ENCODE measurements at regions not wholly inside any gene's neighbourhood (a gene's known extent, or its start where the extent isn't known, plus 50 kb on each side); places are given as distances from the start of the nearest gene placed in this dataset.
"Not testable (repeated sequence)": the region's sequence is repeated elsewhere in the genome, so short reads cannot be mapped to it uniquely, and the experiment has no call there.

DNA sequence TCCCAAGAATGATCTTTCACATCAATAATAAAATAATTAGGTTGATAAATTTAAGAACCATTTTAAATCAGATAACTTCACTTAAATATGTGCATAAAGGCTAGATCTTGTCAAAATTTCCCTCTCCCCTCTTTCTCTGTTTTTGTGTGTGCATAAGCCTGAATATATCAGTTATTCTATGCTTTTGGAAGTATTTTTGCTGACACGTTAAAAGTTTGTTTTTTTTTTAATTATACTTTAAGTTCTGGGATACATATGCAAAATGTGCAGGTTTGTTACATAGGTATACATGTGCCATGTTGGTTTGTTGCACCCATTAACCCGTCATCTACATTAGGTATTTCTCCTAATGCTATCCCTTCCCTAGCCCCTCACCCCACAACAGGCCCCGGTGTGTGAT, 391.2 kb downstream of the UTRN start:
- H3K27me3 ChIP-seq (replicated peaks); H3K9me3 ChIP-seq (replicated peaks); H3K4me1 ChIP-seq (replicated peaks): not testable (repeated sequence)

DNA sequence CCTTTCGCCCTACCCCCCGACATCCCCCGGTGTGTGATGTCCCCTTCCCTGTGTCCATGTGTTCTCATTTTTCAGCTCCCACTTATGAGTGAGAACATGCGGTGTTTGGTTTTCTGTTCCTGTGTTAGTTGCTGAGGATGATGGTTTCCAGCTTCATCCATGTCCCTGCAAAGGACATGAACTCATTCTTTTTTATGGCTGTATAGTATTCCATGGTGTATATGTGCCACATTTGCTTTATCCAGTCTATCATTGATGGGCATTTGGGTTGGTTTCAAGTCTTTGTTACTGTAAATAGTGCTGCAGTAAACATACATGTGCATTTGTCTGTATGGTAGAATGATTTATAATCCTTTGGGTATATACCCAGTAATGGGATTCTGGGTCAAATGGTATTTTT, 392.1 kb downstream of the UTRN start:
- DNase-seq (ENCODE audit: low read depth in 1 of 2, low spot score in 2 of 2); H3K9me3 ChIP-seq (replicated peaks); H3K36me3 ChIP-seq; H3K4me3 ChIP-seq; H3K4me1 ChIP-seq (replicated peaks); H3K27ac ChIP-seq; H3K27me3 ChIP-seq (replicated peaks): not testable (repeated sequence)

More for the DNA sequence above, 391.2 kb downstream of the UTRN start:
- not testable (repeated sequence) for H3K27ac ChIP-seq; DNase-seq (ENCODE audit: low read depth in 1 of 2, low spot score in 2 of 2); H3K36me3 ChIP-seq; H3K4me3 ChIP-seq

DNA sequence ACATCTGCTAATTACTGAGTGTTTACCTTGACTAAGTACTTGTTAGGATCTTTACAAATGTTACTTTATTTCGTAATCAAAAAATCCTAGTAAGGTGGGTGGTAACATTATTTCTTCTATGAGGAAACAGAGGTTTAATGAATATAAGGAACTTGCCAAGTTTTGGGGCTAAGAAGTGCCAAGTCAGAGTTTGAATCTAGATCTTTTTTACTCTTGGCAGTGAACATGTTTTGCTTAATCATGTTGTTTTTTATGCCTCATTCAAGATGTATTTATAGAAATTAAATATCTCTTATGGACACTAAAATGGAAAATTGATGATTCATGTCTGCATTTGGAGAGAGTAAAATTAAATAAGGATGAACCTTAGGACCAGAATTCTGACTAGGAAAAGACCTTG, 393.7 kb downstream of the UTRN start:
- Histone ChIP-seq H3K27ac (no peak overlapping the region), H3K9me3 (replicated peaks) (no peaks in the 10 kb centered on the region; the same call in 1 of the 2 replicates), H3K36me3 (peaks cover 17% of the 10 kb centered on the region), H3K27me3 (replicated peaks) (no peaks in the 10 kb centered on the region), H3K4me1 (replicated peaks) (no peaks in the 10 kb centered on the region), H3K4me3 (no peak overlapping the region)
- no peak for DNase-seq (ENCODE audit: low read depth in 1 of 2, low spot score in 2 of 2)

DNA sequence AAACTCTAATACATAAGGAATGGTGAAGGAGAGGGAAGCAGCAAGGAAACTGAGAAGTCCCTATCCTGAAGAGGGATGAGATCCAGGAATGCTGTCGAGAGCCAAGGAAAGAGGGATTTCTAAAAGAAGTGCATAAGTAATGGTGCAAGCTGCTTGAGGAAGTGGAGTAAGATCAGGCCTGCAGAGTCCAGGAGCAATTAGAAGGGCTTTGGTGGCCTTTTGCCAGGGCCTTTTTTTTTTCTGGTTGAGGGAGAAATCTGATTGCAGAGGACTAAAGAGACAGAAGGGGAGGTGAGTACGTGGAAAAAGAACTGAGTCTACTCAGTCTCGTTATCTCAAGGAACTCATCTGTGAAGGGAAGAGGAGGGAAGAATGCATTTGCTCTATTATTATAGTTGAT, 396.2 kb downstream of the UTRN start:
- H3K27me3 ChIP-seq (replicated peaks): no peaks in the 10 kb centered on the region
- no peak overlapping the region for H3K27ac ChIP-seq
- no peak for DNase-seq (ENCODE audit: low read depth in 1 of 2, low spot score in 2 of 2)
- H3K4me3 ChIP-seq: no peak overlapping the region
- no peaks in the 10 kb centered on the region for H3K9me3 ChIP-seq (replicated peaks)
- H3K36me3 ChIP-seq: peaks cover 21% of the 10 kb centered on the region
- no peaks in the 10 kb centered on the region for H3K4me1 ChIP-seq (replicated peaks)

GRCh38 chr6:144683216-144684070, 398.3 kb downstream of the UTRN start:
- Histone ChIP-seq H3K27me3 (replicated peaks) (no peaks in the 10 kb centered on the region), H3K27ac (no peak overlapping the region), H3K4me1 (replicated peaks) (no peaks in the 10 kb centered on the region), H3K9me3 (replicated peaks) (no peaks in the 10 kb centered on the region), H3K4me3 (no peak overlapping the region), H3K36me3 (peaks cover 19% of the 10 kb centered on the region)
- no peak for DNase-seq (ENCODE audit: low read depth in 1 of 2, low spot score in 2 of 2)

DNA sequence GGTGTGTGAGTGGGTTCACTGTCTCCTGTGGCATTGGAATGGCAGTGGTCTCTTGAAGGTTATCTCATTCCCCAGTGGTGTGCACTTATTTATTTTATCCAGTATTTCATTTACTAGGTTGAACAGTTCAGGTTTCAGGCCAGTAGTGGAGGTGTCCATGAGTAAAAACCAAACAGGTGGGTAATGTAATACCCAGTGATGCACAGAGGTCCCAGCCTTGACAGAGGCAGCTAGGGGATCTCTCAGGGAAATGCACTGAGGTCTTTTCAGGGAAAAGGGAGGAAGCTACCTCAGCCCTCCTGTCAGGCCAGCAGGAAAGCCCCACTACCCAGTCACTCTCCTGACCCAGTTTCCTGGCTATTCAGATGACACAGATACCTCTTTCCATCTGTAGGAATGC, 403.6 kb downstream of the UTRN start:
- H3K4me1 ChIP-seq (replicated peaks): no peaks in the 10 kb centered on the region
- no peaks in the 10 kb centered on the region for H3K27me3 ChIP-seq (replicated peaks)
- no peak for DNase-seq (ENCODE audit: low read depth in 1 of 2, low spot score in 2 of 2)
- peaks cover 4% of the 10 kb centered on the region; the same call in 1 of the 2 replicates for H3K36me3 ChIP-seq
- H3K27ac ChIP-seq: no peak overlapping the region
- no peak overlapping the region for H3K4me3 ChIP-seq
- H3K9me3 ChIP-seq (replicated peaks): no peaks in the 10 kb centered on the region

- DNase-seq (ENCODE audit: low read depth in 1 of 2, low spot score in 2 of 2): no peak
- no peak overlapping the region for H3K4me3 ChIP-seq
- H3K4me1 ChIP-seq (replicated peaks): no peaks in the 10 kb centered on the region
These were observed 404.4 kb downstream of the UTRN start for GRCh38 chr6:144689503-144690040.

DNA sequence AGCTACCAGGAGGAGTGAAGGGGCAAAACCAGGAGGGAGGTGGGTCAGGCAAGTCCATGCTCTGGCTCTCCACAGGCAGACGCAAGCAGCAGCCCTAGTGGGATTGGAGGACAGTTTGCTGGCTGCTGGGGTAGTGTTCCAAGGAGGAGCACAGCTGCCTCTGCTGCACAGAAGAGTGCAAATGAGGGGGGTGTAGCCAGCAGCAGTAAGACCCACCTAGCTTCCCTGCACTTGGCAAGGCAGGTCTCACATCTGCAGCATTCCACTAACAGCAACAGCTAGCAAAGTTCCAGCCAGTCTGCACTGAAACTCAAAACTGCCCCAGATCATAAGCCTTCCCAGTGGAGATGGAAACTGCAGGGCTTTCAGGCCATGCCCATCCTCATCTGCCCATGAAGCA, 405.0 kb downstream of the UTRN start:
- H3K36me3 ChIP-seq: peaks cover 4% of the 10 kb centered on the region; the same call in 1 of the 2 replicates
- no peaks in the 10 kb centered on the region for H3K4me1 ChIP-seq (replicated peaks)
- H3K27ac ChIP-seq: no peak overlapping the region

More at GRCh38 chr6:144689503-144690040, 404.4 kb downstream of the UTRN start:
- H3K27me3 ChIP-seq (replicated peaks): no peaks in the 10 kb centered on the region
- H3K36me3 ChIP-seq: peaks cover 4% of the 10 kb centered on the region; the same call in 1 of the 2 replicates
- no peak overlapping the region for H3K27ac ChIP-seq
- no peaks in the 10 kb centered on the region for H3K9me3 ChIP-seq (replicated peaks)

GRCh38 chr6:144690666-144691065, 405.5 kb downstream of the UTRN start:
- H3K36me3 ChIP-seq: no peaks in the 10 kb centered on the region
- H3K4me3 ChIP-seq: no peak overlapping the region
- H3K9me3 ChIP-seq (replicated peaks): no peaks in the 10 kb centered on the region
- H3K4me1 ChIP-seq (replicated peaks): no peaks in the 10 kb centered on the region
- no peak for DNase-seq (ENCODE audit: low read depth in 1 of 2, low spot score in 2 of 2)
- no peaks in the 10 kb centered on the region for H3K27me3 ChIP-seq (replicated peaks)
- H3K27ac ChIP-seq: no peak overlapping the region

More for the DNA sequence above, 405.0 kb downstream of the UTRN start:
- H3K4me3 ChIP-seq: no peak overlapping the region
- no peaks in the 10 kb centered on the region for H3K27me3 ChIP-seq (replicated peaks)
- no peak for DNase-seq (ENCODE audit: low read depth in 1 of 2, low spot score in 2 of 2)
- H3K9me3 ChIP-seq (replicated peaks): no peaks in the 10 kb centered on the region

DNA sequence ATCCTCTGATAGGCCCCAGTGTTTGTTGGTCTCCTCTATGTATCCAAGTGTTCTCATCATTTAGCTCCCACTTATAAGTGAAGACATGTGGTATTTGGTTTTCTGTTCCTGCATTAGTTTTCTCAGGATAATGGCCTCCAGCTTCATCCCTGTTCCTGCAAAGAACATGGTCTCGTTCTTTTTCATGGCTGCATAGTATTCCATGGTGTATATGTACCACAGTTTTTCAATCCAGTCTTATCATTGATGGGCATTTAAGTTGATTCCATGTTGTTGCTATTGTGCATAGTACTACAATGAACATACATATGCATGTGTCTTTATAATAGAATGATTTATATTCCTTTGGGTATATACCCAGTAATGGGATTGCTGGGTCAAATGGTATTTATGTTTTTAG, 406.9 kb downstream of the UTRN start:
- not testable (repeated sequence) for H3K4me3 ChIP-seq; H3K27ac ChIP-seq; H3K4me1 ChIP-seq (replicated peaks); H3K36me3 ChIP-seq; H3K9me3 ChIP-seq (replicated peaks); H3K27me3 ChIP-seq (replicated peaks); DNase-seq (ENCODE audit: low read depth in 1 of 2, low spot score in 2 of 2)

DNA sequence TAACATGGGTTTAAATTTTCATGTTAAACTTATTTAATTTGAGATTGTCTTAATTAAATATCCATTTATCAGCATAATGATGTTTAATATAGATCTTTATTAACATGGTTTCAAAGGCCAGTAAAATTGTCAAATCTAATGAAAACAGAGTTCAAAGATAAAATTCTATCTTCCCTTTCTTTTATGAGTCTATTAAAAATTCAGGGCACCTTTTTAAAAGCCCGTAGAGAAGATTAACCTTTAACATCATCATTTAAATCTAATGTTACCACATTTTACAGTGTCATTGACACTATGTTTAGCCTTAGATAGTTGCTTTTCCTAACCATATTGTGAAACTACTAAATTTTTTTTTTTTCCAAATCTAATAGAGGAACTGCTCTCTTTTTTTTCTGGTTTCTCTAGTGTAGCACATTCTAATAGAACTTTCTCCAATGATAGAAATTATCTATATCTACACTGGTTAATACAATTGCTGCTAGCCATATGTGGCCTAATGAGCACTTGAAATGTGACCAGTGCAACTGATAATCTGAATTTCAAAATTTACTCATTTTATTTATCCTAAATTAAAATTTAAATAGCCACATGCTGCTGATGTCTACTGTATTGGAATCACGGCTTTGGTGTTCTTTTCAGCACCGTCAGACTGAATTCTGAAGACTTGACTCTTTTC, 410.9 kb downstream of the UTRN start:
- H3K27me3 ChIP-seq (replicated peaks): no peaks in the 10 kb centered on the region
- DNase-seq (ENCODE audit: low read depth in 1 of 2, low spot score in 2 of 2): no peak
- no peaks in the 10 kb centered on the region for H3K9me3 ChIP-seq (replicated peaks)
- no peaks in the 10 kb centered on the region for H3K36me3 ChIP-seq
- H3K4me1 ChIP-seq (replicated peaks): no peaks in the 10 kb centered on the region
- no peak overlapping the region for H3K27ac ChIP-seq
- H3K4me3 ChIP-seq: no peak overlapping the region

- H3K4me3 ChIP-seq: no peak overlapping the region
- DNase-seq (ENCODE audit: low read depth in 1 of 2, low spot score in 2 of 2): no peak
- no peaks in the 10 kb centered on the region for H3K9me3 ChIP-seq (replicated peaks)
- no peak overlapping the region for H3K27ac ChIP-seq
- no peaks in the 10 kb centered on the region for H3K4me1 ChIP-seq (replicated peaks)
- no peaks in the 10 kb centered on the region for H3K27me3 ChIP-seq (replicated peaks)
- no peaks in the 10 kb centered on the region for H3K36me3 ChIP-seq
These were observed 411.7 kb downstream of the UTRN start for GRCh38 chr6:144696610-144697368.

- Histone ChIP-seq H3K27ac (no peak overlapping the region), H3K4me1 (replicated peaks) (no peaks in the 10 kb centered on the region), H3K4me3 (no peak overlapping the region), H3K9me3 (replicated peaks) (no peaks in the 10 kb centered on the region), H3K27me3 (replicated peaks) (no peaks in the 10 kb centered on the region), H3K36me3 (no peaks in the 10 kb centered on the region; the same call in 1 of the 2 replicates)
- no peak for DNase-seq (ENCODE audit: low read depth in 1 of 2, low spot score in 2 of 2)
These were observed 412.2 kb downstream of the UTRN start for GRCh38 chr6:144697369-144697760.

Measured in SJSA1 (cell line).